Brain microvascular endothelial cell (primary cell): ENCODE measurements at regions not wholly inside any gene's neighbourhood (a gene's known extent, or its start where the extent isn't known, plus 50 kb on each side); places are given as distances from the start of the nearest gene placed in this dataset.

Source experiments
- DNase-seq: peaks from one replicate; pipeline ENCODE4 v3.0.0-alpha.2; 2020
- H3K27ac ChIP-seq: fragments of 250-450 bp; sonication (Bioruptor Pico); 2 replicates; pipeline ENCODE4 v1.5.1; 2020; ENCODE audit warnings: mild to moderate bottlenecking, moderate library complexity
- H3K27me3 ChIP-seq: fragments of 250-450 bp; sonication (Bioruptor Pico); replicated peaks from 2 replicates; pipeline ENCODE4 v1.5.1; 2020; ENCODE audit warnings: mild to moderate bottlenecking
- H3K36me3 ChIP-seq: fragments of 250-450 bp; sonication (Bioruptor Pico); replicated peaks from 2 replicates; pipeline ENCODE4 v1.5.1; 2020; ENCODE audit warnings: mild to moderate bottlenecking
- H3K4me3 ChIP-seq: 2 replicates; pipeline ENCODE4 v1.5.1; 2011; ENCODE audit warnings: low read depth, mild to moderate bottlenecking, control low read depth, low read length, moderate library complexity
- CTCF ChIP-seq: IDR thresholded peaks from 2 replicates; pipeline ENCODE4 v1.5.1; 2011; ENCODE audit warnings: low read depth, mild to moderate bottlenecking, moderate library complexity, low read length, control low read depth, inconsistent platforms; ENCODE audit errors: missing control alignments
- in situ Hi-C: cut with HindIII; loops from 2 replicates; pipeline ENCODE4 v1.10.0; 2017; ENCODE audit warnings: low sequenced_read_pairs, low pct_ligation_motif_present

- in situ Hi-C loops, result no loop called here
- Histone ChIP-seq H3K4me3 (no peak overlapping the region), H3K27ac (no peak overlapping the region), H3K36me3 (no peaks in the 10 kb centered on the region), H3K27me3 (no peaks in the 10 kb centered on the region)
- DNase-seq, result no peak
- no peak for TF ChIP-seq CTCF
These were observed 67.5 kb downstream of the YIPF5 start for GRCh38 chr5:144102979-144103378.

- no peak for DNase-seq
- in situ Hi-C loops, result no loop called here
- no peak overlapping the region for H3K4me3 ChIP-seq
- TF ChIP-seq CTCF, result no peak
- H3K27ac ChIP-seq, result no peak overlapping the region
- no peaks in the 10 kb centered on the region for H3K27me3 ChIP-seq
- H3K36me3 ChIP-seq, result no peaks in the 10 kb centered on the region
These were observed 66.6 kb downstream of the YIPF5 start for GRCh38 chr5:144103611-144104485.

- no peak for DNase-seq
- no peaks in the 10 kb centered on the region for H3K27me3 ChIP-seq
- H3K36me3 ChIP-seq, result no peaks in the 10 kb centered on the region
- no peak for TF ChIP-seq CTCF
- in situ Hi-C loops, result no loop called here
- H3K27ac ChIP-seq, result no peak overlapping the region
- no peak overlapping the region for H3K4me3 ChIP-seq
These were observed 65.1 kb downstream of the YIPF5 start for GRCh38 chr5:144105371-144105770.

GRCh38 chr5:144108131-144108530 is 62.3 kb downstream of the YIPF5 start:
- no peaks in the 10 kb centered on the region for H3K36me3 ChIP-seq
- in situ Hi-C loops, result no loop called here
- no peak for TF ChIP-seq CTCF

More at GRCh38 chr5:144108131-144108530, 62.3 kb downstream of the YIPF5 start:
- Histone ChIP-seq H3K27ac (no peak overlapping the region), H3K27me3 (no peaks in the 10 kb centered on the region), H3K4me3 (no peak overlapping the region)
- no peak for DNase-seq
